Glutamatergic neuron (in vitro differentiated cells): ENCODE measurements at regions not wholly inside any gene's neighbourhood (a gene's known extent, or its start where the extent isn't known, plus 50 kb on each side); places are given as distances from the start of the nearest gene placed in this dataset.

ENCODE experiments used
- DNase-seq: peaks from one replicate; pipeline ENCODE4 v3.0.0; 2022
- H3K27ac Mint-ChIP-seq: one replicate; pipeline ENCODE4 v1.8.0; 2020; ENCODE audit warnings: mild to moderate bottlenecking, mixed read lengths, inconsistent platforms; ENCODE audit not compliant: unreplicated experiment
- H3K27me3 Mint-ChIP-seq: one replicate; pipeline ENCODE4 v1.8.0; 2020; ENCODE audit warnings: mild to moderate bottlenecking, moderate library complexity, mixed read lengths, inconsistent platforms; ENCODE audit not compliant: unreplicated experiment
- H3K36me3 Mint-ChIP-seq: one replicate; pipeline ENCODE4 v1.8.0; 2020; ENCODE audit warnings: mild to moderate bottlenecking, mixed read lengths, inconsistent platforms; ENCODE audit not compliant: unreplicated experiment
- H3K4me1 Mint-ChIP-seq: one replicate; pipeline ENCODE4 v1.8.0; 2020; ENCODE audit warnings: mild to moderate bottlenecking, low read depth, mixed read lengths, inconsistent platforms; ENCODE audit not compliant: unreplicated experiment
- H3K4me3 Mint-ChIP-seq: one replicate; pipeline ENCODE4 v1.8.0; 2020; ENCODE audit warnings: mild to moderate bottlenecking, mixed read lengths, inconsistent platforms; ENCODE audit not compliant: unreplicated experiment
- H3K9me3 Mint-ChIP-seq: one replicate; pipeline ENCODE4 v1.8.0; 2020; ENCODE audit warnings: mild to moderate bottlenecking, moderate library complexity, mixed read lengths, inconsistent platforms; ENCODE audit not compliant: unreplicated experiment
- TF ChIP-seq, protein P1 (sequence below): fragments of 200-600 bp; sonication (generic); IDR thresholded peaks from one replicate; pipeline ENCODE4 v1.5.0; 2021; ENCODE audit not compliant: partially characterized antibody, unreplicated experiment

DNA sequence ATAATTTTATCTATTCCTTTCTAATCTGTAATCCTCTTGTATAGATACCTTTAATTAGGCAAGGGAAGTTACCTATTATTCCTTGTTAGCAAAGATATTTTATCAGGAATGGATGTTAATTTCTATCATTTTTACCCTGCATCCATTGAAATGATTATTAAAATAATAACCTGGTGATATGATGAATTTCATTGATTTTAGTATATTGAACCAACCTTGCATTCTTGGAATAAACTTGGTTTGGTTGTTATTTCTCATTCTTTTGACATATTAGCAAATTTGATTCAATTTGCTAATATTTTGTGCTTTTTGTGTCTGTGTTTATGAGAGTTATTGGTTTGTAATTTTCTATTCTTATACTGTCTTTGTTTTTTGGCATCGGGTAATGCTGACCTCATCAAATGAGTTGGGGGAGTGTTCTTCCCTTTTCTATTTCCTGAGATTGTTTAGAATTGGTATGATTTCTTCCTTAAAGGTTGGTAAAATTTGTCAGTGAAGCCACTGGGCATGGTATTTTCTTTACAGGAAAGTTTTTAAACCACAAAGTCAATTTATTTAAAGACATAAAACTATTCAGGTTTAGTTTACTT is 250.4 kb upstream of the PMFBP1 start:
- no peaks in the 10 kb centered on the region for H3K27me3 Mint-ChIP-seq
- H3K9me3 Mint-ChIP-seq: no peaks in the 10 kb centered on the region
- peaks cover 9% of the 10 kb centered on the region for H3K36me3 Mint-ChIP-seq
- no peak overlapping the region for H3K27ac Mint-ChIP-seq
- DNase-seq: no peak
- TF ChIP-seq, protein P1, sequence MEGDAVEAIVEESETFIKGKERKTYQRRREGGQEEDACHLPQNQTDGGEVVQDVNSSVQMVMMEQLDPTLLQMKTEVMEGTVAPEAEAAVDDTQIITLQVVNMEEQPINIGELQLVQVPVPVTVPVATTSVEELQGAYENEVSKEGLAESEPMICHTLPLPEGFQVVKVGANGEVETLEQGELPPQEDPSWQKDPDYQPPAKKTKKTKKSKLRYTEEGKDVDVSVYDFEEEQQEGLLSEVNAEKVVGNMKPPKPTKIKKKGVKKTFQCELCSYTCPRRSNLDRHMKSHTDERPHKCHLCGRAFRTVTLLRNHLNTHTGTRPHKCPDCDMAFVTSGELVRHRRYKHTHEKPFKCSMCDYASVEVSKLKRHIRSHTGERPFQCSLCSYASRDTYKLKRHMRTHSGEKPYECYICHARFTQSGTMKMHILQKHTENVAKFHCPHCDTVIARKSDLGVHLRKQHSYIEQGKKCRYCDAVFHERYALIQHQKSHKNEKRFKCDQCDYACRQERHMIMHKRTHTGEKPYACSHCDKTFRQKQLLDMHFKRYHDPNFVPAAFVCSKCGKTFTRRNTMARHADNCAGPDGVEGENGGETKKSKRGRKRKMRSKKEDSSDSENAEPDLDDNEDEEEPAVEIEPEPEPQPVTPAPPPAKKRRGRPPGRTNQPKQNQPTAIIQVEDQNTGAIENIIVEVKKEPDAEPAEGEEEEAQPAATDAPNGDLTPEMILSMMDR: no peak
- no peak overlapping the region for H3K4me3 Mint-ChIP-seq
- H3K4me1 Mint-ChIP-seq: no peaks in the 10 kb centered on the region

DNA sequence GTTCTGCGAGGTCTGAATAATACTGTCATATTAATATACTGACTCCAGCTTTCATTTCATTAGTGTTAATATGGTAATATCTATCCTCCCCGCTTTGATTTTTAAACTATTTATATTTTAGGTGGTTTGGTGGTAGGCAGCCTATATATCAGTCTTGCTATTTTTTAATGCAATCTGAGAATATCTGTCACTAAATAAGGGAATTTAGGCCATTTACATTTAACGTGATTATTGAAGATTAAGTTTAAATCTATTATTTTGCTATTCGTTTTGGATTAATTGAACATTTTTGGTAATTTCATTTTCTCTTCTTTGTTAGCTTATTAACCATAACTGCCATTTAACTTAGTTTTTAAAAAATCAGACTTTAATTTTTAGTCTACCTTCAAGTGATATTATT is 247.7 kb upstream of the PMFBP1 start:
- Mint-ChIP-seq H3K27me3 (no peaks in the 10 kb centered on the region), H3K36me3 (peaks cover 9% of the 10 kb centered on the region), H3K4me1 (no peaks in the 10 kb centered on the region), H3K27ac (no peak overlapping the region), H3K9me3 (no peaks in the 10 kb centered on the region), H3K4me3 (no peak overlapping the region)
- no peak for DNase-seq
- TF ChIP-seq, protein P1: no peak

DNA sequence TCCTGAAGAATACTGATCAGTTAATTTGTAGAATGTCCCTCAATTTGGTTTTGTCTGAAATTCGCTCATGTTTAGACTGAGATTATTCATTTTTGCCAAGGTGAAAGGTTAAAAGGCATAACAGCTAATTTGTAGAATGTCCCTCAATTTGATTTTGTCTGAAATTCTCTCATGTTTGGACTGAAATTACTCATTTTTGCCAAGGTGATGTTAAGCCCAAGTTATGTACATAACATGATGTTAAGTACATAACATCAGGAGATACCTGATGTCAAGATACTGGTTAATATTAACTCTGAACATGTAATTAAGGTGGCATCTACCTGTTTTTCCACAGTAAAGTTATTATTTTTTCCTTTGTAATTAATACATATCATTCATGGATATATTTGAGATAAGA is 243.4 kb upstream of the PMFBP1 start:
- no peak for DNase-seq
- Mint-ChIP-seq H3K27ac (no peak overlapping the region), H3K36me3 (no peaks in the 10 kb centered on the region), H3K4me1 (no peaks in the 10 kb centered on the region), H3K27me3 (no peaks in the 10 kb centered on the region), H3K4me3 (no peak overlapping the region), H3K9me3 (no peaks in the 10 kb centered on the region)
- TF ChIP-seq, protein P1: no peak

DNA sequence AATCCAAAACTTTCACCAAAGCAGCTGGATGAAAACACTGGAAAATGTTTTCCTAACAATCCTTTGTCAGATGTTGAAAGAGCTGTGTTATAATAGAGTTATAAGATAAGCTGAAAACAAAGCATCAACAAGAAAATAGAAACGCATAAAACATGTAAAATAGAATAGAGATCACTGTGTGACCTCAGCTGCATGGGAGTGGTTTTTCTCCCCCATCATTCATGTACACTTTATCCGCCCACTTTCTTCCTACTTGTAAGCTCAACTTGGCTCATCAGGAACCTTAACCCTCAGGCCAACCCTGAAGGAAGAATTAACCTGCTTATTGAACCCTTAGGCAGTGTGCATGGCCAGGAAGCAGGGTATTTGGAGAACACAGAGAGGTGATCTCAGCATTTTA is 238.5 kb upstream of the PMFBP1 start:
- TF ChIP-seq, protein P1: no peak
- no peaks in the 10 kb centered on the region for H3K27me3 Mint-ChIP-seq
- H3K9me3 Mint-ChIP-seq: no peaks in the 10 kb centered on the region
- no peaks in the 10 kb centered on the region for H3K4me1 Mint-ChIP-seq
- peaks cover 4% of the 10 kb centered on the region for H3K36me3 Mint-ChIP-seq
- no peak for DNase-seq
- H3K4me3 Mint-ChIP-seq: no peak overlapping the region
- no peak overlapping the region for H3K27ac Mint-ChIP-seq

DNA sequence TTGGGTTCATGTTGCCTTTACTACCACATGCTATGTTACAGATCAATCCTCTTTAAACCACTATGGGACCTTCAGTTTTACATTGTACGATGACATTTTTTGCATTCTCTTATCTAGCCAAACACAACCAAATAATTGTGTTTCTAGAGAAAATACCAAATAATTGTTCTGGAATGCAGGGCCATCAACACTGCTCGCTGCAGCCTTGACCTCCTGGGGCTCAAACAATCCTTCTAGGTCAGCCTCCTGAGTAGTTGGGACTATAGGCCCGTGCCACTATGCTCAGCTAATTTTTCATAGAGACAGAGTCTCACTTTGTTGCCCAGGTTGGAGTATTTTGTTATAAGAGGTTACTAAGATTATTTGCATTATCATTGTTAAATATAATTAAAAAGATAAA is 237.5 kb upstream of the PMFBP1 start:
- Mint-ChIP-seq H3K4me3 (no peak overlapping the region), H3K36me3 (peaks cover 4% of the 10 kb centered on the region), H3K9me3 (no peaks in the 10 kb centered on the region)

More for the DNA sequence above, 237.5 kb upstream of the PMFBP1 start:
- no peak for DNase-seq
- Mint-ChIP-seq H3K27me3 (no peaks in the 10 kb centered on the region), H3K4me1 (no peaks in the 10 kb centered on the region), H3K27ac (no peak overlapping the region)
- TF ChIP-seq, protein P1: no peak
